GM12873 (cell line): ENCODE measurements at regions not wholly inside any gene's neighbourhood (a gene's known extent, or its start where the extent isn't known, plus 50 kb on each side); places are given as distances from the start of the nearest gene placed in this dataset.

Experiments used
- CTCF ChIP-seq: IDR thresholded peaks from 2 replicates; pipeline ENCODE4 v1.5.1; 2012; ENCODE audit warnings: low read depth, mild to moderate bottlenecking, moderate library complexity, low read length, control low read depth; ENCODE audit not compliant: insufficient read depth; ENCODE audit errors: missing control alignments

- no peak for TF ChIP-seq CTCF
Observed at GRCh38 chr7:131947661-131948060, 391.2 kb upstream of the PODXL start.

GRCh38 chr7:131945957-131946544, 389.6 kb upstream of the PODXL start:
- no peak for TF ChIP-seq CTCF

GRCh38 chr7:131945313-131945911, 389.0 kb upstream of the PODXL start:
- peak; percentile 69 for TF ChIP-seq CTCF

- no peak for TF ChIP-seq CTCF
Observed at GRCh38 chr7:131944556-131945069, 388.2 kb upstream of the PODXL start.

- TF ChIP-seq CTCF, result no peak
Observed at GRCh38 chr7:131943646-131944045, 387.2 kb upstream of the PODXL start.

GRCh38 chr7:131943211-131943610, 386.8 kb upstream of the PODXL start:
- TF ChIP-seq CTCF, result no peak

- TF ChIP-seq CTCF, result no peak
Observed at GRCh38 chr7:131942287-131943150, 386.1 kb upstream of the PODXL start.
